HEK293 (cell line): ENCODE measurements at regions not wholly inside any gene's neighbourhood (a gene's known extent, or its start where the extent isn't known, plus 50 kb on each side); places are given as distances from the start of the nearest gene placed in this dataset.

ENCODE experiments used
- CTCF ChIA-PET: fragments of 350-600 bp; formaldehyde crosslinking; extraction: SDS; loops from one replicate; lab custom pipeline; 2021; ENCODE audit warnings: antibody characterized with exemption; lab: Yijun Ruan, JAX
- POLR2A ChIA-PET: fragments of 300-600 bp; formaldehyde crosslinking; extraction: SDS; loops from one replicate; lab custom pipeline; 2020; ENCODE audit warnings: antibody characterized with exemption, inconsistent platforms; lab: Yijun Ruan, JAX
- H3K27ac ChIP-seq: fragments of 200-500 bp; sonication (Bioruptor generic); 2 replicates; pipeline ENCODE4 v1.5.1; 2014; ENCODE audit warnings: low read depth, low read length, control low read depth, inconsistent platforms; ENCODE audit errors: extremely low read depth
- H3K36me3 ChIP-seq, 2 experiments: fragments of 200-500 bp in 1 of 2; sonication (Bioruptor generic) in 1 of 2; 1 replicate in 1 of 2; 2 replicates in 1 of 2; pipeline ENCODE4 v1.5.1; 2014 to 2017; ENCODE audit warnings: inconsistent platforms in 2 of 2, low read length in 2 of 2; ENCODE audit not compliant: control insufficient read depth in 2 of 2, insufficient read depth in 1 of 2
- H3K4me1 ChIP-seq: fragments of 200-500 bp; sonication (Bioruptor generic); 2 replicates; pipeline ENCODE4 v1.5.1; 2014; ENCODE audit warnings: mild to moderate bottlenecking, low read length, inconsistent platforms; ENCODE audit not compliant: control insufficient read depth, insufficient read depth
- H3K4me3 ChIP-seq: 2 replicates; pipeline ENCODE4 v1.5.1; 2011; ENCODE audit warnings: low read depth, mild to moderate bottlenecking, control low read depth, low read length, moderate library complexity
- H3K9me3 ChIP-seq: fragments of 200-500 bp; sonication (Bioruptor generic); 2 replicates; pipeline ENCODE4 v1.5.1; 2014; ENCODE audit warnings: low read depth, low read length, inconsistent platforms; ENCODE audit not compliant: control insufficient read depth, insufficient read depth
- BCL11A ChIP-seq: fragments of 450-650 bp; formaldehyde crosslinking; IDR thresholded peaks from 2 replicates; pipeline ENCODE4 v1.5.1; 2016; ENCODE audit warnings: low read depth, missing biosample characterization, missing genetic modification characterization
- GLIS1 ChIP-seq: fragments of 450-650 bp; formaldehyde crosslinking; IDR thresholded peaks from 2 replicates; pipeline ENCODE4 v1.5.1; 2016; ENCODE audit warnings: missing biosample characterization, missing genetic modification characterization
- KLF7 ChIP-seq: fragments of 450-650 bp; formaldehyde crosslinking; IDR thresholded peaks from 2 replicates; pipeline ENCODE4 v1.5.1; 2016; ENCODE audit warnings: missing biosample characterization, missing genetic modification characterization, borderline replicate concordance
- TRIM28 ChIP-seq: IDR thresholded peaks from 2 replicates; pipeline ENCODE4 v1.6.1; 2011; ENCODE audit warnings: low read length, control low read depth, borderline replicate concordance
- WT1 ChIP-seq: fragments of 450-650 bp; formaldehyde crosslinking; IDR thresholded peaks from 2 replicates; pipeline ENCODE4 v1.5.1; 2016; ENCODE audit warnings: missing biosample characterization, missing genetic modification characterization
- ZNF112 ChIP-seq: fragments of 450-650 bp; formaldehyde crosslinking; IDR thresholded peaks from 2 replicates; pipeline ENCODE4 v1.5.0; 2017; ENCODE audit warnings: missing biosample characterization, missing genetic modification characterization
- ZNF114 ChIP-seq: fragments of 450-650 bp; formaldehyde crosslinking; IDR thresholded peaks from 2 replicates; pipeline ENCODE4 v1.5.0; 2017; ENCODE audit warnings: missing biosample characterization, missing genetic modification characterization
- ZNF16 ChIP-seq: fragments of 450-650 bp; formaldehyde crosslinking; IDR thresholded peaks from 2 replicates; pipeline ENCODE4 v1.5.1; 2016; ENCODE audit warnings: low read depth, missing biosample characterization, missing genetic modification characterization
- ZNF391 ChIP-seq: fragments of 450-650 bp; formaldehyde crosslinking; IDR thresholded peaks from 2 replicates; pipeline ENCODE4 v1.5.1; 2016; ENCODE audit warnings: low read depth, missing biosample characterization, missing genetic modification characterization, borderline replicate concordance
- ZNF433 ChIP-seq: fragments of 450-650 bp; formaldehyde crosslinking; IDR thresholded peaks from 2 replicates; pipeline ENCODE4 v1.5.1; 2016; ENCODE audit warnings: missing biosample characterization, missing genetic modification characterization, low read depth
- ZNF529 ChIP-seq: fragments of 450-650 bp; formaldehyde crosslinking; IDR thresholded peaks from 2 replicates; pipeline ENCODE4 v1.5.1; 2017; ENCODE audit warnings: missing genetic modification characterization, missing biosample characterization; ENCODE audit not compliant: insufficient replicate concordance
- ZNF585B ChIP-seq: fragments of 450-650 bp; formaldehyde crosslinking; IDR thresholded peaks from 2 replicates; pipeline ENCODE4 v1.5.1; 2016; ENCODE audit warnings: missing biosample characterization, missing genetic modification characterization
- ZNF629 ChIP-seq: fragments of 450-650 bp; formaldehyde crosslinking; IDR thresholded peaks from 2 replicates; pipeline ENCODE4 v1.5.1; 2017; ENCODE audit warnings: missing biosample characterization, missing genetic modification characterization
- ZNF654 ChIP-seq: fragments of 450-650 bp; formaldehyde crosslinking; IDR thresholded peaks from 2 replicates; pipeline ENCODE4 v1.5.1; 2016; ENCODE audit warnings: low read depth, missing biosample characterization, missing genetic modification characterization
- ZNF76 ChIP-seq: fragments of 450-650 bp; formaldehyde crosslinking; IDR thresholded peaks from 2 replicates; pipeline ENCODE4; 2016; ENCODE audit warnings: low read depth, missing biosample characterization, missing genetic modification characterization, borderline replicate concordance
- ZNF792 ChIP-seq: fragments of 450-650 bp; formaldehyde crosslinking; IDR thresholded peaks from 2 replicates; pipeline ENCODE4 v1.5.1; 2016; ENCODE audit warnings: missing biosample characterization, missing genetic modification characterization
- ZSCAN23 ChIP-seq: fragments of 450-650 bp; formaldehyde crosslinking; IDR thresholded peaks from 2 replicates; pipeline ENCODE4 v1.5.1; 2016; ENCODE audit warnings: missing biosample characterization, missing genetic modification characterization
- ZXDB ChIP-seq: fragments of 450-650 bp; formaldehyde crosslinking; IDR thresholded peaks from 2 replicates; pipeline ENCODE4 v1.5.1; 2016; ENCODE audit warnings: missing biosample characterization, missing genetic modification characterization
- TF ChIP-seq, protein P1 (sequence below): fragments of 450-650 bp; formaldehyde crosslinking; IDR thresholded peaks from 2 replicates; pipeline ENCODE4 v1.5.1; 2016; ENCODE audit warnings: missing biosample characterization, missing genetic modification characterization
- TF ChIP-seq, protein P2 (sequence below): fragments of 450-650 bp; formaldehyde crosslinking; IDR thresholded peaks from 2 replicates; pipeline ENCODE4 v1.5.1; 2016; ENCODE audit warnings: missing biosample characterization, missing genetic modification characterization
- TF ChIP-seq, protein P3 (sequence below): fragments of 450-650 bp; formaldehyde crosslinking; IDR thresholded peaks from 2 replicates; pipeline ENCODE4 v1.5.0; 2017; ENCODE audit warnings: missing biosample characterization, missing genetic modification characterization, borderline replicate concordance

DNA sequence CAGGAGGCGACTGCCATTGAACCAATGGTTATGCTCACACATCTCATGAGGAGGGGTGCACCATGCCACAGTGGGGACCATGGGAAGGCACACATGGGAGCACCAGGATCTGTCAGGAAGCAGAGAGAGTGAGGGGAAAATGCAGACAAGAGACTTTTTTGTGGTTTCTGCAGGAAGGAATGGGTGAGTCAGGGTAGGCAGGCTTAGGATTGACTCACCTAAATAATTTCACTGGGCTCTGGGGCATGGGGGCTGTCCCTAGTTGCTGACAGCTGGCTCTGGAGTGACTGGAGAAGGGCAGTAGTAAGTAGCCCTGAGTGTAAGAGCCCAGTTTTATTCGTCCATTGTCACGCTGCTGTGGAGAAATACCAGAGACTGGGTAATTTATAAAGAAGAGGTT, 202.4 kb downstream of the AXIN2 start (continued):
- TF ChIP-seq ZNF529 (tag by site-specific recombination) (no peak), ZNF112 (tag by site-specific recombination) (no peak), ZXDB (tag by site-specific recombination) (no peak)

DNA sequence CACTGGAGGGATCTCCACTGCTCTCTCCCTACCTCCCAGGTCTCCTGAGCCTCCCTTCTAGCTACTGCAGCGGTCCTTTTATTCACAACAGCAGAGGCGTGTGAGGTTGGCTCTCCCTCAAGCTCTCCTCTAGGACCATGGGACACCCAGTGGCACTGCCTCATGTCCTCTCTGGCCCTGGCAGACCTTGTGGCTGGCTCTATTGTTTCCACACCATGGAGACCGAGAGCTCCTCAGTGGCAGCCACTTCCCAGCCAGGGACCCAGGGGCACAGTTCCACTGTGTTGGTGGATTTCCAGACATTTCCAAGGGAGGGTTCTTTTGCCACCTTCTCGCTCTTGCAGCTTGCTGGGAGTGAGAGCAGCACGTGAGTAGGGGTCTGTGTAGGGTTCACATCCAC, 204.9 kb downstream of the AXIN2 start:
- no peaks in the 10 kb centered on the region for H3K9me3 ChIP-seq
- H3K27ac ChIP-seq, result no peak overlapping the region
- H3K4me1 ChIP-seq, result no peaks in the 10 kb centered on the region
- no peaks in the 10 kb centered on the region for H3K36me3 ChIP-seq
- CTCF ChIA-PET, result interaction anchor here (0.8 kb wide), 1 partner anchor 1647 kb away, joined by 3 read pairs; no protein-coding TSS in a partner anchor
- POLR2A ChIA-PET, result no interaction called here
- no peak overlapping the region for H3K4me3 ChIP-seq
- TF ChIP-seq ZNF16 (tag by site-specific recombination), result no peak
- TF ChIP-seq, protein P1, sequence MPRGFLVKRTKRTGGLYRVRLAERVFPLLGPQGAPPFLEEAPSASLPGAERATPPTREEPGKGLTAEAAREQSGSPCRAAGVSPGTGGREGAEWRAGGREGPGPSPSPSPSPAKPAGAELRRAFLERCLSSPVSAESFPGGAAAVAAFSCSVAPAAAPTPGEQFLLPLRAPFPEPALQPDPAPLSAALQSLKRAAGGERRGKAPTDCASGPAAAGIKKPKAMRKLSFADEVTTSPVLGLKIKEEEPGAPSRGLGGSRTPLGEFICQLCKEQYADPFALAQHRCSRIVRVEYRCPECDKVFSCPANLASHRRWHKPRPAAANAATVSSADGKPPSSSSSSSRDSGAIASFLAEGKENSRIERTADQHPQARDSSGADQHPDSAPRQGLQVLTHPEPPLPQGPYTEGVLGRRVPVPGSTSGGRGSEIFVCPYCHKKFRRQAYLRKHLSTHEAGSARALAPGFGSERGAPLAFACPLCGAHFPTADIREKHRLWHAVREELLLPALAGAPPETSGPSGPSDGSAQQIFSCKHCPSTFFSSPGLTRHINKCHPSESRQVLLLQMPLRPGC, result no peak
- TF ChIP-seq GLIS1 (tag by site-specific recombination), result peak; percentile 11; the same call in 1 of the 2 replicates

DNA sequence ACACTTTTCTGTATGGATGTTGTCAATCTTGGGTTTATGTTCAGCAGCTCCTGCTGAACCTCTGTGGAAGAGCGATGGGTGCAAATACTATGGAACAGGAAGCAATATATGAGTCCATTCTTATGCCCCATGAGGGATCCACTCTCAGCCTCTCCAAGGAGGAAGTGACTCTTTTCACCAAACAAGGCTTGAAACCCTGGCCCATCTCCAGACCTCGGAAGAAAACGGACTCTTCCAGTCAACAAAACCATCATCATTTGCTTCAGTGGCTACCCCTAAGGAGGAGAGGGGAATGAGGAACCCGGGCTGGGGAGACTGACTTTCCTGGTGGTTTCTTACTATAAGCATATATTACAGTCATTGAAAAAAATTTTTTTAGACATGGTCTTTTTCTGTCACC, 206.2 kb downstream of the AXIN2 start:
- TF ChIP-seq ZNF585B (tag by site-specific recombination) (no peak), BCL11A (tag by site-specific recombination) (no peak), ZNF433 (tag by site-specific recombination) (no peak), ZSCAN23 (no peak), KLF7 (no peak), ZNF629 (tag by site-specific recombination) (no peak), TRIM28 (no peak), ZNF391 (tag by site-specific recombination) (no peak), ZNF114 (no peak), ZNF16 (tag by site-specific recombination) (no peak), ZNF654 (tag by site-specific recombination) (no peak), ZNF792 (tag by site-specific recombination) (no peak), ZNF76 (tag by site-specific recombination) (no peak), WT1 (tag by site-specific recombination) (no peak)
- TF ChIP-seq, protein P2, sequence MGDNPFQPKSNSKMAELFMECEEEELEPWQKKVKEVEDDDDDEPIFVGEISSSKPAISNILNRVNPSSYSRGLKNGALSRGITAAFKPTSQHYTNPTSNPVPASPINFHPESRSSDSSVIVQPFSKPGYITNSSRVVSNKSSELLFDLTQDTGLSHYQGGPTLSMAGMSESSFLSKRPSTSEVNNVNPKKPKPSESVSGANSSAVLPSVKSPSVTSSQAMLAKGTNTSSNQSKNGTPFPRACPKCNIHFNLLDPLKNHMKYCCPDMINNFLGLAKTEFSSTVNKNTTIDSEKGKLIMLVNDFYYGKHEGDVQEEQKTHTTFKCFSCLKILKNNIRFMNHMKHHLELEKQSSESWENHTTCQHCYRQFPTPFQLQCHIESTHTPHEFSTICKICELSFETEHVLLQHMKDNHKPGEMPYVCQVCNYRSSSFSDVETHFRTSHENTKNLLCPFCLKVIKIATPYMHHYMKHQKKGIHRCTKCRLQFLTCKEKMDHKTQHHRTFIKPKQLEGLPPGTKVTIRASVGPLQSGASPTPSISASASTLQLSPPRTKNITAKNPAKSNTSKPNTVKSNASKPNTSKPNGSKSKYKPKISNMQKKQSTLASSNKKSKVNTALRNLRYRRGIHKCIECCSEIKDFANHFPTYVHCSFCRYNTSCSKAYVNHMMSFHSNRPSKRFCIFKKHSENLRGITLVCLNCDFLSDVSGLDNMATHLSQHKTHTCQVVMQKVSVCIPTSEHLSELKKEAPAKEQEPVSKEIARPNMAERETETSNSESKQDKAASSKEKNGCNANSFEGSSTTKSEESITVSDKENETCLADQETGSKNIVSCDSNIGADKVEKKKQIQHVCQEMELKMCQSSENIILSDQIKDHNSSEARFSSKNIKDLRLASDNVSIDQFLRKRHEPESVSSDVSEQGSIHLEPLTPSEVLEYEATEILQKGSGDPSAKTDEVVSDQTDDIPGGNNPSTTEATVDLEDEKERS (tag by site-specific recombination), result no peak
- TF ChIP-seq, protein P3, sequence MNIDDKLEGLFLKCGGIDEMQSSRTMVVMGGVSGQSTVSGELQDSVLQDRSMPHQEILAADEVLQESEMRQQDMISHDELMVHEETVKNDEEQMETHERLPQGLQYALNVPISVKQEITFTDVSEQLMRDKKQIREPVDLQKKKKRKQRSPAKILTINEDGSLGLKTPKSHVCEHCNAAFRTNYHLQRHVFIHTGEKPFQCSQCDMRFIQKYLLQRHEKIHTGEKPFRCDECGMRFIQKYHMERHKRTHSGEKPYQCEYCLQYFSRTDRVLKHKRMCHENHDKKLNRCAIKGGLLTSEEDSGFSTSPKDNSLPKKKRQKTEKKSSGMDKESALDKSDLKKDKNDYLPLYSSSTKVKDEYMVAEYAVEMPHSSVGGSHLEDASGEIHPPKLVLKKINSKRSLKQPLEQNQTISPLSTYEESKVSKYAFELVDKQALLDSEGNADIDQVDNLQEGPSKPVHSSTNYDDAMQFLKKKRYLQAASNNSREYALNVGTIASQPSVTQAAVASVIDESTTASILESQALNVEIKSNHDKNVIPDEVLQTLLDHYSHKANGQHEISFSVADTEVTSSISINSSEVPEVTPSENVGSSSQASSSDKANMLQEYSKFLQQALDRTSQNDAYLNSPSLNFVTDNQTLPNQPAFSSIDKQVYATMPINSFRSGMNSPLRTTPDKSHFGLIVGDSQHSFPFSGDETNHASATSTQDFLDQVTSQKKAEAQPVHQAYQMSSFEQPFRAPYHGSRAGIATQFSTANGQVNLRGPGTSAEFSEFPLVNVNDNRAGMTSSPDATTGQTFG (tag by site-specific recombination), result no peak
- H3K36me3 ChIP-seq, result no peaks in the 10 kb centered on the region
- CTCF ChIA-PET, result no interaction called here
- POLR2A ChIA-PET, result interaction anchor here (0.7 kb wide), 1 partner anchor 29 kb away, joined by 3 read pairs; no protein-coding TSS in a partner anchor
- H3K27ac ChIP-seq, result no peak overlapping the region
- H3K4me1 ChIP-seq, result no peaks in the 10 kb centered on the region
- no peak overlapping the region for H3K4me3 ChIP-seq
- no peaks in the 10 kb centered on the region for H3K9me3 ChIP-seq
